Hepatocyte (in vitro differentiated cells): ENCODE measurements at regions not wholly inside any gene's neighbourhood (a gene's known extent, or its start where the extent isn't known, plus 50 kb on each side); places are given as distances from the start of the nearest gene placed in this dataset.

Source experiments
- DNase-seq: peaks from one replicate; pipeline ENCODE4 v3.0.0-alpha.2; 2016; ENCODE audit warnings: low spot score
- H2AFZ ChIP-seq: fragments of 200-600 bp; sonication (generic); 2 replicates; pipeline ENCODE4 v1.6.0; 2016; ENCODE audit warnings: antibody characterized with exemption, mild to moderate bottlenecking
- H3K27ac ChIP-seq: fragments of 200-600 bp; sonication (generic); 2 replicates; pipeline ENCODE4 v1.5.1; 2016; ENCODE audit warnings: mild to moderate bottlenecking
- H3K27me3 ChIP-seq: fragments of 200-600 bp; sonication (generic); 2 replicates; pipeline ENCODE4 v1.6.1; 2016
- H3K36me3 ChIP-seq: fragments of 200-600 bp; sonication (generic); replicated peaks from 2 replicates; pipeline ENCODE4 v1.5.1; 2016; ENCODE audit warnings: low read depth; ENCODE audit not compliant: insufficient read depth
- H3K4me1 ChIP-seq: fragments of 200-600 bp; sonication (generic); 2 replicates; pipeline ENCODE4 v1.5.1; 2016; ENCODE audit warnings: mild to moderate bottlenecking, moderate library complexity; ENCODE audit not compliant: insufficient read depth
- H3K4me2 ChIP-seq: fragments of 200-600 bp; sonication (generic); 2 replicates; pipeline ENCODE4 v1.6.0; 2016
- H3K4me3 ChIP-seq: fragments of 200-600 bp; sonication (generic); 2 replicates; pipeline ENCODE4 v1.5.1; 2016; ENCODE audit warnings: mild to moderate bottlenecking
- H3K79me2 ChIP-seq: fragments of 200-600 bp; sonication (generic); 2 replicates; pipeline ENCODE4 v1.6.0; 2017; ENCODE audit warnings: mild to moderate bottlenecking
- H3K9me2 ChIP-seq: fragments of 200-600 bp; sonication (generic); replicated peaks from 2 replicates; pipeline ENCODE4 v1.6.0; 2017; ENCODE audit warnings: mild to moderate bottlenecking; ENCODE audit not compliant: insufficient read depth
- H3K9me3 ChIP-seq: fragments of 200-600 bp; sonication (generic); 2 replicates; pipeline ENCODE4 v1.5.1; 2016; ENCODE audit warnings: low read depth, mild to moderate bottlenecking
- H4K20me1 ChIP-seq: fragments of 200-600 bp; sonication (generic); 2 replicates; pipeline ENCODE4 v1.6.0; 2016; ENCODE audit warnings: mild to moderate bottlenecking; ENCODE audit not compliant: insufficient read depth, poor library complexity, severe bottlenecking
- CTCF ChIP-seq: fragments of 200-600 bp; sonication (generic); IDR thresholded peaks from 2 replicates; pipeline ENCODE4 v1.5.1; 2016; ENCODE audit warnings: antibody characterized with exemption, mild to moderate bottlenecking; ENCODE audit not compliant: poor library complexity
- EZH2 ChIP-seq: fragments of 200-600 bp; sonication (generic); IDR thresholded peaks from 2 replicates; pipeline ENCODE4 v1.6.1; 2016; ENCODE audit warnings: antibody characterized with exemption, mild to moderate bottlenecking, borderline replicate concordance
- EZH2phosphoT487 ChIP-seq: fragments of 200-600 bp; sonication (generic); IDR thresholded peaks from one replicate; pipeline ENCODE4 v1.6.1; 2018; ENCODE audit warnings: antibody characterized with exemption, mild to moderate bottlenecking, low read depth, moderate library complexity; ENCODE audit not compliant: unreplicated experiment, severe bottlenecking
- WGBS: methylation state at CpG from one replicate; pipeline ENCODE4 v1.1.6; 2016; ENCODE audit warnings: low lambda C conversion rate; ENCODE audit errors: missing lambda C conversion rate; 5-methylcytosine and 5-hydroxymethylcytosine counted together

DNA sequence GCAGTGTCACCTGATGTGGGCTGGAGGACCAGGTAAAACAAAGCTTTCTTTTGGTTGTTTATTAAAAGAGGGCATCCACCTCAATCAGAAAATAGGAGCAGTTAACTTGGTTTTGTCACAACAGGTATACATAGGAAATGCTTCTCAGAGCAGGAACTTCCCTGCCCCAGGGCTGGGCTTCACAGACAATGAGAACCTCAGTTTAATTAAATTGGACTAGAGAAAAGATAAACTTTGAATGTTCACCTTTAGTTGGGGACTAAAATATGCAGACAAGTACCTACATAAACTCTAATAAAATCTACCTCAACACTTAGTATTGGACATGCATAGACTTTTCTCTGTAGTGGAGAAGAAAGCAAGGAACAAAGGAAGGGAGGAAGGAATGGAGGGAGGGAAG is 392.0 kb downstream of the ENC1 start:
- Histone ChIP-seq H3K9me2 (no peaks in the 10 kb centered on the region), H3K27ac (no peak overlapping the region), H3K4me1 (peaks cover 18% of the 10 kb centered on the region), H3K4me2 (no peak overlapping the region), H2AFZ (no peak overlapping the region), H3K79me2 (no peaks in the 10 kb centered on the region), H4K20me1 (no peaks in the 10 kb centered on the region), H3K27me3 (no peaks in the 10 kb centered on the region), H3K9me3 (no peaks in the 10 kb centered on the region), H3K36me3 (no peaks in the 10 kb centered on the region), H3K4me3 (no peak overlapping the region)
- no peak for DNase-seq
- TF ChIP-seq EZH2: no peak
- no peak for TF ChIP-seq CTCF
- no peak for TF ChIP-seq EZH2phosphoT487

DNA sequence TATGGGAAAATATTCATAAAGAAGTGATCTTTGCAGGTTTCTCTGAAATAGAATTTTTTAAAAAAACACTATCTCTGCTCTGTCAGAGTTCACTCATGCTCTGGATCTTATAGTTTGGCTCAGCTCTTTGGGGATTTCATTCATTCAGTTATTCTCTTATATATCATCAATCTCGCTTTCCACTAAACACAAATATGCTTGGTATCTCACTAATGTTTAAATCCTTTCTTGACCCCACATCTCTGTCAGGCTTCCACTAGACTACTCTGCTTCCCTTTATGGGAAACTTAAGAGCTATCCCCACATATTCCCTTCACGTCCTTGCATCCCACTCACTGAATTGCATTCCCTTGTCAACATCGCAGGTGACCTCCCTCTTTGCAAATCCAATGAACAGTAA is 396.1 kb downstream of the ENC1 start:
- Histone ChIP-seq H3K4me2 (no peak overlapping the region), H3K27me3 (no peaks in the 10 kb centered on the region), H3K27ac (no peak overlapping the region), H3K4me1 (peaks cover 15% of the 10 kb centered on the region), H3K79me2 (no peaks in the 10 kb centered on the region), H2AFZ (no peak overlapping the region), H3K9me2 (no peaks in the 10 kb centered on the region), H3K4me3 (no peak overlapping the region), H3K9me3 (no peaks in the 10 kb centered on the region), H3K36me3 (no peaks in the 10 kb centered on the region), H4K20me1 (no peaks in the 10 kb centered on the region)
- TF ChIP-seq EZH2 (no peak), EZH2phosphoT487 (no peak), CTCF (no peak)
- WGBS: 88% methylated on average over 3 of the region's 3 CpGs
- no peak for DNase-seq

- WGBS: 60% methylated on average over 2 of the region's 2 CpGs
- DNase-seq: no peak
- Histone ChIP-seq H3K9me3 (no peaks in the 10 kb centered on the region), H3K4me2 (no peak overlapping the region), H3K27me3 (no peaks in the 10 kb centered on the region), H3K4me3 (no peak overlapping the region), H3K9me2 (no peaks in the 10 kb centered on the region), H3K27ac (peak overlapping the region; percentile 10), H4K20me1 (no peaks in the 10 kb centered on the region), H2AFZ (no peak overlapping the region), H3K4me1 (peaks cover 15% of the 10 kb centered on the region), H3K36me3 (no peaks in the 10 kb centered on the region), H3K79me2 (no peaks in the 10 kb centered on the region)
- no peak for TF ChIP-seq EZH2
- no peak for TF ChIP-seq EZH2phosphoT487
- TF ChIP-seq CTCF: no peak
Measured at GRCh38 chr5:74243634-74244033, 396.9 kb downstream of the ENC1 start.

- Histone ChIP-seq H3K4me2 (no peak overlapping the region), H3K27me3 (no peaks in the 10 kb centered on the region), H2AFZ (no peak overlapping the region), H4K20me1 (no peaks in the 10 kb centered on the region), H3K4me3 (no peak overlapping the region), H3K9me3 (no peaks in the 10 kb centered on the region), H3K79me2 (no peaks in the 10 kb centered on the region), H3K9me2 (no peaks in the 10 kb centered on the region), H3K36me3 (no peaks in the 10 kb centered on the region), H3K4me1 (peaks cover 15% of the 10 kb centered on the region), H3K27ac (peak overlapping the region; percentile 32)
- WGBS: 87% methylated on average over 3 of the region's 3 CpGs
- TF ChIP-seq CTCF (no peak), EZH2 (no peak), EZH2phosphoT487 (no peak)
- no peak for DNase-seq
Measured at GRCh38 chr5:74242516-74242915, 398.0 kb downstream of the ENC1 start.
